ENCODE measurements at regions not wholly inside any gene's neighbourhood (a gene's known extent, or its start where the extent isn't known, plus 50 kb on each side); places are given as distances from the start of the nearest gene placed in this dataset.
"Not testable (repeated sequence)": the region's sequence is repeated elsewhere in the genome, so short reads cannot be mapped to it uniquely, and the experiment has no call there.

- DNase-seq (ENCODE audit: low read depth in 3 of 3) = no peak
Measured at GRCh38 chr6:8180327-8181159, 78.2 kb upstream of the EEF1E1 start.

GRCh38 chr6:8177721-8178120 lies 75.4 kb upstream of the EEF1E1 start:
- no peak for DNase-seq (ENCODE audit: low read depth in 3 of 3)

DNA sequence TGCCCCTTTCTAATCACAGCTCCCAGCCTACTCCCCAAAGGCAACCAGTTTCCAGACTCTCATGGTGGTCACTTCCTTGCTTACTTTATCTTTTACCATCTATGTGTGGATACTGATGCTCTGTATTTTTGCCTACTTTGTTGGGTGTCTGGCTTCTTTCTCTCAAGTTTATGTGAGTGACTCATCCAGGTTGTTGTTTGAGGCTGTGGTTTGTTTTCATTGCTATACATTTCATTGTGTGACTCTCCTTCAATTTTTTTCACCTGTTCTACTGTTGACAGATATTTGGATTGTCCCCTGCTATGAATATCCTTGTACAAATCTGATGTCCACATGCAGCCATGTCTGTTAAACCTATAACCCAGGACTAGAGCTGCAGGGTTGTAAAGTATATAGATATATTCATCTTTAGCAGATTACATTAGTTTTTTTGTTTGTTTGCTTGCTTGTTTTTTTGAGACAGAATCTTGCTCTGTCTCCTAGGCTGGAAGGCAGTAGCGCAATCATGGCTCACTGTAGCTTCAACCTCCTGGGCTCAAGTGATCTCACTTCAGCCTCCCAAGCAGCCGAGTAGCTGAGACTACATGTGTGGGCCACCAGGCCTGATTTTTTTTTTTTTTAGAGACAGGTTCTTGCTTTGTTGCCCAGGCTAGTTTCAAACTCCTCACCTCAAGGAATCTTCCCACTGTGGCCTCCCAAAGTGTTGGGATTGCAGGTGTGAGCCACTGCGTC lies 72.9 kb upstream of the EEF1E1 start:
- DNase-seq (ENCODE audit: low read depth in 3 of 3) = no peak

GRCh38 chr6:8174571-8174970 lies 72.2 kb upstream of the EEF1E1 start:
- no peak for DNase-seq (ENCODE audit: low read depth in 3 of 3)

DNA sequence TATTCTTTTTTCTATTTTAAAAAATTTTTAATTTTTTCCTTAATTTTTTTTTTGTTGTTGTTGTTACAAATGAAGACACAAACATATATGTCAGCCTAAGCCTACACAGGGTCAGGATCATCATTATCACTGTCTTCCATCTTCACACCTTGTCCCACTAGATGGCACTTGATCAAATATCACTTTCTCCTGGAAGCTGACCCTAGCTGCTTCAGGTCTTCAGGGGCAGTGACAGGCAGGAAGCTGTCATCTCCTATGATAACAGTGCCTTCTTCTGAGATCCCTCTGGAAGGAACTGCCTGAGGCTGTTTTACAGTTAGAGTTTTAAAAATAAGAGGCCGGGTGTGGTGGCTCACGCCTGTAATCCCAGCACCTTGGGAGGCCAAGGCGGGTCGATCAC lies 70.2 kb upstream of the EEF1E1 start:
- no peak for DNase-seq (ENCODE audit: low read depth in 3 of 3)

- no peak for DNase-seq (ENCODE audit: low read depth in 3 of 3)
Measured at GRCh38 chr6:8170754-8171153, 68.4 kb upstream of the EEF1E1 start.

GRCh38 chr6:8170245-8170644 lies 67.9 kb upstream of the EEF1E1 start:
- DNase-seq (ENCODE audit: low read depth in 3 of 3) = no peak

GRCh38 chr6:8166156-8166555 lies 63.8 kb upstream of the EEF1E1 start:
- no peak for DNase-seq (ENCODE audit: low read depth in 3 of 3)

GRCh38 chr6:8165008-8165407 lies 62.7 kb upstream of the EEF1E1 start:
- DNase-seq (ENCODE audit: low read depth in 3 of 3) = not testable (repeated sequence)

- not testable (repeated sequence) for DNase-seq (ENCODE audit: low read depth in 3 of 3)
Measured at GRCh38 chr6:8164281-8164680, 61.9 kb upstream of the EEF1E1 start.

GRCh38 chr6:8159966-8160365 lies 57.6 kb upstream of the EEF1E1 start:
- DNase-seq (ENCODE audit: low read depth in 3 of 3) = no peak

DNA sequence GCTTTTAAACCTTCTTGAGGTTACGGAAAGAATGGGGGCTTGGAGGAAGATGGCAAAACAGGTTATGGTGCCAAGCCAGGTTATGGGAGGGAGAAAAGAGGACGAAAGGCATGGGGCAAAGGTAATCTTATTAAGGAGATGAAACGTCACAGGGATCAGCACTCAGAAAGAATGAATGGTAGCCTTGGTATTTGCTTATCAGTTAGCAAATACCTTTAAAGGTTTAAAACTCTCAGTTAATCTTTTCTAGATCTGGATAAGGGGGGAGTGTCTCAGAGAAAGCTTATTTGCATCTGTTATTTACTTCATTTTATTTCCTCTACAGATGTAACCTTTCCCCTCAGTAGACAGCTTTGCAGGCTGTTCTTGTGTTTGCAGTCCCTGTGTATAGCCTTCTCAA lies 55.5 kb upstream of the EEF1E1 start:
- no peak for DNase-seq (ENCODE audit: low read depth in 3 of 3)

- no peak for DNase-seq (ENCODE audit: low read depth in 3 of 3)
Measured at GRCh38 chr6:8155259-8156012, 53.1 kb upstream of the EEF1E1 start.
